Mesothelial cell of epicardium (in vitro differentiated cells): ENCODE measurements at regions not wholly inside any gene's neighbourhood (a gene's known extent, or its start where the extent isn't known, plus 50 kb on each side); places are given as distances from the start of the nearest gene placed in this dataset.
"Not testable (repeated sequence)": the region's sequence is repeated elsewhere in the genome, so short reads cannot be mapped to it uniquely, and the experiment has no call there.

Experiments
- DNase-seq, 2 experiments: peaks; one replicate each; pipeline ENCODE4 v3.0.0; 2021; ENCODE audit warnings: low spot score in 2 of 2; ENCODE audit not compliant: unreplicated experiment in 2 of 2
- H3K27ac Mint-ChIP-seq: 2 replicates; pipeline ENCODE4 v1.8.0; 2021; ENCODE audit warnings: mixed read lengths
- H3K27me3 Mint-ChIP-seq: 2 replicates; pipeline ENCODE4 v1.8.0; 2021; ENCODE audit warnings: low read depth, mixed read lengths
- H3K36me3 Mint-ChIP-seq: 2 replicates; pipeline ENCODE4 v1.8.0; 2021; ENCODE audit warnings: mixed read lengths
- H3K4me1 Mint-ChIP-seq: 2 replicates; pipeline ENCODE4 v1.8.0; 2021; ENCODE audit warnings: mixed read lengths
- H3K4me3 Mint-ChIP-seq: 2 replicates; pipeline ENCODE4 v1.8.0; 2021; ENCODE audit warnings: mild to moderate bottlenecking, moderate library complexity, mixed read lengths
- H3K9me3 Mint-ChIP-seq: 2 replicates; pipeline ENCODE4 v1.8.0; 2021; ENCODE audit warnings: mixed read lengths
- TF ChIP-seq, protein P1 (sequence below): fragments of 200-600 bp; sonication (generic); IDR thresholded peaks from one replicate; pipeline ENCODE4 v1.5.0; 2021; ENCODE audit warnings: antibody characterized with exemption; ENCODE audit not compliant: unreplicated experiment

- no peaks in the 10 kb centered on the region for H3K9me3 Mint-ChIP-seq
- no peaks in the 10 kb centered on the region for H3K36me3 Mint-ChIP-seq
- DNase-seq: no peak
- H3K4me3 Mint-ChIP-seq: no peak overlapping the region
- H3K27me3 Mint-ChIP-seq: peaks cover 3% of the 10 kb centered on the region
- TF ChIP-seq, protein P1, sequence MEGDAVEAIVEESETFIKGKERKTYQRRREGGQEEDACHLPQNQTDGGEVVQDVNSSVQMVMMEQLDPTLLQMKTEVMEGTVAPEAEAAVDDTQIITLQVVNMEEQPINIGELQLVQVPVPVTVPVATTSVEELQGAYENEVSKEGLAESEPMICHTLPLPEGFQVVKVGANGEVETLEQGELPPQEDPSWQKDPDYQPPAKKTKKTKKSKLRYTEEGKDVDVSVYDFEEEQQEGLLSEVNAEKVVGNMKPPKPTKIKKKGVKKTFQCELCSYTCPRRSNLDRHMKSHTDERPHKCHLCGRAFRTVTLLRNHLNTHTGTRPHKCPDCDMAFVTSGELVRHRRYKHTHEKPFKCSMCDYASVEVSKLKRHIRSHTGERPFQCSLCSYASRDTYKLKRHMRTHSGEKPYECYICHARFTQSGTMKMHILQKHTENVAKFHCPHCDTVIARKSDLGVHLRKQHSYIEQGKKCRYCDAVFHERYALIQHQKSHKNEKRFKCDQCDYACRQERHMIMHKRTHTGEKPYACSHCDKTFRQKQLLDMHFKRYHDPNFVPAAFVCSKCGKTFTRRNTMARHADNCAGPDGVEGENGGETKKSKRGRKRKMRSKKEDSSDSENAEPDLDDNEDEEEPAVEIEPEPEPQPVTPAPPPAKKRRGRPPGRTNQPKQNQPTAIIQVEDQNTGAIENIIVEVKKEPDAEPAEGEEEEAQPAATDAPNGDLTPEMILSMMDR: no peak
- H3K27ac Mint-ChIP-seq: peak overlapping the region; percentile 44
- H3K4me1 Mint-ChIP-seq: peaks cover 20% of the 10 kb centered on the region
These were observed 73.8 kb upstream of the EPCAM start for GRCh38 chr2:47295131-47295980.

DNA sequence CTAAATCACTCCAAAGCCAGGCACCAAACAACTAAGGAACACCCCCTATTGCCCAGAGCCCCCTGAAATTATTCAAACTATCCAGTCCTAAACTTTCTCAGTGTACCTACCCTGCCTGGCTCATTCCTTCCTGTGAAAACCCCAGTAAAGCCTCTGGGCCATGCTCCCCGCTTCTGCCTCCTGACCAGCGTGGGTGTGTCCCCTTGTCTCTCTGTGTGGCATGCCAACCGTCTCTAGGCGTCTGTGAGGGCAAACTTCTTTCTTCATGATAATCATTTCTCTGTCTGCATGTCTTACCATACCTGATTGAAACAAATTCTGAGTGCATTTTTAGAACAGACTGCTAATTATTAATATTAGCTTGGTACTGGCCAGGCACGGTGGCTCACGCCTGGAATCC is 75.1 kb upstream of the EPCAM start:
- Mint-ChIP-seq H3K27ac (no peak overlapping the region), H3K4me1 (peaks cover 20% of the 10 kb centered on the region), H3K4me3 (no peak overlapping the region), H3K9me3 (no peaks in the 10 kb centered on the region), H3K36me3 (no peaks in the 10 kb centered on the region), H3K27me3 (peaks cover 3% of the 10 kb centered on the region)
- TF ChIP-seq, protein P1: no peak
- DNase-seq: no peak

DNA sequence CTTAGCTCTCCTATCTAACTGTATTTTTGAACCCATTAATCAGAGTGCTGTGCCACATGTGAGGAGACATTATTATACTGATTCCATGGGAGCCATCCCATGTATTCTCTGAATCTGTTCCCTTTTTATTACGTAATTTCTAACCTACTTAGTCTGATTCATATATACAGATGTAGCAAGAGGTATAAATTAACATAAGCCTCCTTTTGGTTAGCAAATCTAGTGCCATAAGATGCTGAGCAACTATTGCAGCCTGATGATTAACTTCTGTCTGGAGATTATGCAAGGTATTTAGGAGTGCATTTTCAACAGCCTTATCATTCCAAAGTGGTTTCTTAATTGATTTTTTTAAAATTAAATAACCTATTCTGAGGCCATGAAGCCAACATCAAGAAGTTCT is 80.2 kb upstream of the EPCAM start:
- no peaks in the 10 kb centered on the region for H3K9me3 Mint-ChIP-seq
- no peak overlapping the region for H3K4me3 Mint-ChIP-seq
- no peak overlapping the region for H3K27ac Mint-ChIP-seq
- H3K4me1 Mint-ChIP-seq: peaks cover 15% of the 10 kb centered on the region
- H3K36me3 Mint-ChIP-seq: no peaks in the 10 kb centered on the region
- H3K27me3 Mint-ChIP-seq: peaks cover 2% of the 10 kb centered on the region
- TF ChIP-seq, protein P1: no peak
- DNase-seq: no peak

GRCh38 chr2:47283659-47284058 is 85.5 kb upstream of the EPCAM start:
- TF ChIP-seq, protein P1: no peak
- Mint-ChIP-seq H3K4me1 (peaks cover 12% of the 10 kb centered on the region), H3K9me3 (peaks cover 11% of the 10 kb centered on the region), H3K4me3 (no peak overlapping the region), H3K27ac (no peak overlapping the region), H3K27me3 (no peaks in the 10 kb centered on the region), H3K36me3 (peaks cover 2% of the 10 kb centered on the region)
- no peak for DNase-seq

GRCh38 chr2:47282621-47283272 is 86.4 kb upstream of the EPCAM start:
- Mint-ChIP-seq H3K9me3 (peaks cover 11% of the 10 kb centered on the region), H3K36me3 (peaks cover 2% of the 10 kb centered on the region), H3K27ac (no peak overlapping the region), H3K27me3 (no peaks in the 10 kb centered on the region), H3K4me3 (no peak overlapping the region), H3K4me1 (peaks cover 9% of the 10 kb centered on the region)
- TF ChIP-seq, protein P1: no peak
- DNase-seq: no peak

- not testable (repeated sequence) for H3K4me3 Mint-ChIP-seq, H3K4me1 Mint-ChIP-seq, DNase-seq, H3K27me3 Mint-ChIP-seq, H3K36me3 Mint-ChIP-seq, H3K27ac Mint-ChIP-seq
- peaks cover 11% of the 10 kb centered on the region for H3K9me3 Mint-ChIP-seq
These were observed 89.6 kb upstream of the EPCAM start for GRCh38 chr2:47279525-47279924.
